ENCODE measurements at regions not wholly inside any gene's neighbourhood (a gene's known extent, or its start where the extent isn't known, plus 50 kb on each side); places are given as distances from the start of the nearest gene placed in this dataset.

- DNase-seq (ENCODE audit: low spot score): no peak
- Histone ChIP-seq H3K27ac (no peak overlapping the region), H3K4me3 (no peak overlapping the region)
- TF ChIP-seq CTCF (IDR thresholded peaks at IDR 0.05): no peak
These were observed 201.7 kb upstream of the FOXQ1 start for GRCh38 chr6:1110164-1110563.

- TF ChIP-seq CTCF (IDR thresholded peaks at IDR 0.05): no peak
- DNase-seq (ENCODE audit: low spot score): no peak
- H3K27ac ChIP-seq: no peak overlapping the region
- no peak overlapping the region for H3K4me3 ChIP-seq
These were observed 202.8 kb upstream of the FOXQ1 start for GRCh38 chr6:1109134-1109533.

GRCh38 chr6:1108198-1108597 is 203.7 kb upstream of the FOXQ1 start:
- Histone ChIP-seq H3K4me3 (no peak overlapping the region), H3K27ac (no peak overlapping the region)
- no peak for DNase-seq (ENCODE audit: low spot score)
- TF ChIP-seq CTCF (IDR thresholded peaks at IDR 0.05): no peak

- Histone ChIP-seq H3K4me3 (no peak overlapping the region), H3K27ac (no peak overlapping the region)
- TF ChIP-seq CTCF (IDR thresholded peaks at IDR 0.05): no peak
- no peak for DNase-seq (ENCODE audit: low spot score)
These were observed 204.3 kb upstream of the FOXQ1 start for GRCh38 chr6:1107578-1107977.

GRCh38 chr6:1105833-1106400 is 206.0 kb upstream of the FOXQ1 start:
- DNase-seq (ENCODE audit: low spot score): no peak
- no peak for TF ChIP-seq CTCF (IDR thresholded peaks at IDR 0.05)
- Histone ChIP-seq H3K4me3 (no peak overlapping the region), H3K27ac (no peak overlapping the region)

GRCh38 chr6:1104988-1105670 is 206.8 kb upstream of the FOXQ1 start:
- no peak for DNase-seq (ENCODE audit: low spot score)
- H3K27ac ChIP-seq: no peak overlapping the region
- no peak for TF ChIP-seq CTCF (IDR thresholded peaks at IDR 0.05)
- no peak overlapping the region for H3K4me3 ChIP-seq

GRCh38 chr6:1103945-1104623 is 207.8 kb upstream of the FOXQ1 start:
- TF ChIP-seq CTCF (IDR thresholded peaks at IDR 0.05): no peak
- no peak for DNase-seq (ENCODE audit: low spot score)
- H3K27ac ChIP-seq: no peak overlapping the region
- no peak overlapping the region for H3K4me3 ChIP-seq
